H9 (cell line): ENCODE measurements at regions not wholly inside any gene's neighbourhood (a gene's known extent, or its start where the extent isn't known, plus 50 kb on each side); places are given as distances from the start of the nearest gene placed in this dataset.

ENCODE experiments used
- DNase-seq: peaks from one replicate; pipeline ENCODE4 v3.0.0-alpha.2; 2017
- H2AFZ ChIP-seq: one replicate; pipeline ENCODE4 v1.6.1; 2013; ENCODE audit warnings: mild to moderate bottlenecking, low read length, control low read depth, moderate library complexity
- H2AK5ac ChIP-seq: 2 replicates; pipeline ENCODE4 v1.6.1; 2013; ENCODE audit warnings: low read length, control low read depth, mixed read lengths; ENCODE audit not compliant: insufficient read length
- H2BK120ac ChIP-seq: one replicate; pipeline ENCODE4 v1.6.1; 2013; ENCODE audit warnings: low read depth, mild to moderate bottlenecking, low read length, control low read depth, inconsistent platforms; ENCODE audit not compliant: poor library complexity, severe bottlenecking
- H2BK12ac ChIP-seq: 2 replicates; pipeline ENCODE4 v1.6.1; 2013; ENCODE audit warnings: low read length, control low read depth, mixed read lengths, low read depth; ENCODE audit not compliant: insufficient read length
- H2BK15ac ChIP-seq: 2 replicates; pipeline ENCODE4 v1.6.1; 2013; ENCODE audit warnings: low read depth, low read length, control low read depth
- H2BK20ac ChIP-seq: one replicate; pipeline ENCODE4 v1.6.1; 2013; ENCODE audit warnings: low read depth, mild to moderate bottlenecking, low read length, control low read depth, inconsistent platforms; ENCODE audit not compliant: poor library complexity, severe bottlenecking
- H2BK5ac ChIP-seq: 2 replicates; pipeline ENCODE4 v1.6.1; 2013; ENCODE audit warnings: low read length, control low read depth, mixed read lengths; ENCODE audit not compliant: insufficient read length
- H3K14ac ChIP-seq: 2 replicates; pipeline ENCODE4 v1.6.1; 2013; ENCODE audit warnings: low read length, control low read depth; ENCODE audit not compliant: insufficient read depth
- H3K18ac ChIP-seq: 2 replicates; pipeline ENCODE4 v1.6.1; 2013; ENCODE audit warnings: low read depth, mild to moderate bottlenecking, mixed read lengths, low read length, control low read depth; ENCODE audit not compliant: insufficient read length
- H3K23ac ChIP-seq: 2 replicates; pipeline ENCODE4 v1.6.1; 2013; ENCODE audit warnings: low read length, control low read depth, mixed read lengths, low read depth; ENCODE audit not compliant: insufficient read length
- H3K23me2 ChIP-seq: 2 replicates; pipeline ENCODE4 v1.6.1; 2013; ENCODE audit warnings: low read depth, mild to moderate bottlenecking, mixed read lengths, low read length, control low read depth; ENCODE audit not compliant: insufficient read length, poor library complexity, severe bottlenecking
- H3K27ac ChIP-seq: 2 replicates; pipeline ENCODE4 v1.5.1; 2013; ENCODE audit warnings: low read length, control low read depth, mixed read lengths, low read depth; ENCODE audit not compliant: insufficient read length
- H3K27me3 ChIP-seq: 2 replicates; pipeline ENCODE4 v1.6.1; 2013; ENCODE audit warnings: low read length, control low read depth, inconsistent platforms; ENCODE audit not compliant: insufficient read depth
- H3K4ac ChIP-seq: 2 replicates; pipeline ENCODE4 v1.6.1; 2013; ENCODE audit warnings: low read depth, mild to moderate bottlenecking, control low read depth, inconsistent platforms, low read length, moderate library complexity
- H3K4me1 ChIP-seq: 2 replicates; pipeline ENCODE4 v1.6.1; 2013; ENCODE audit warnings: low read length, control low read depth, inconsistent platforms; ENCODE audit not compliant: insufficient read depth
- H3K4me2 ChIP-seq: 2 replicates; pipeline ENCODE4 v1.6.1; 2013; ENCODE audit warnings: low read length, control low read depth, mixed read lengths; ENCODE audit not compliant: insufficient read length, insufficient read depth
- H3K56ac ChIP-seq: 2 replicates; pipeline ENCODE4 v1.6.1; 2013; ENCODE audit warnings: low read depth, mild to moderate bottlenecking, mixed read lengths, low read length, control low read depth; ENCODE audit not compliant: insufficient read length
- H3K79me1 ChIP-seq: 2 replicates; pipeline ENCODE4 v1.6.1; 2013; ENCODE audit warnings: low read depth, mild to moderate bottlenecking, moderate library complexity, low read length, control low read depth, inconsistent platforms; ENCODE audit not compliant: insufficient read depth, poor library complexity, severe bottlenecking
- H3K79me2 ChIP-seq: 2 replicates; pipeline ENCODE4 v1.6.1; 2013; ENCODE audit warnings: low read length, control low read depth, inconsistent platforms; ENCODE audit not compliant: insufficient read depth
- H3K9ac ChIP-seq: 2 replicates; pipeline ENCODE4 v1.6.1; 2013; ENCODE audit warnings: low read length, control low read depth, mixed read lengths; ENCODE audit not compliant: insufficient read length; ENCODE audit errors: extremely low read depth
- H3K9me3 ChIP-seq: one replicate; pipeline ENCODE4 v1.6.1; 2013; ENCODE audit warnings: low read depth, low read length, inconsistent platforms; ENCODE audit not compliant: control insufficient read depth
- H3T11ph ChIP-seq: one replicate; pipeline ENCODE4 v1.6.1; 2013; ENCODE audit warnings: mild to moderate bottlenecking, low read length, control low read depth, inconsistent platforms
- H4K20me1 ChIP-seq: one replicate; pipeline ENCODE4 v1.6.1; 2013; ENCODE audit not compliant: control insufficient read depth, insufficient read length, insufficient read depth
- H4K5ac ChIP-seq: 2 replicates; pipeline ENCODE4 v1.6.1; 2013; ENCODE audit warnings: low read depth, mild to moderate bottlenecking, mixed read lengths, low read length, control low read depth; ENCODE audit not compliant: insufficient read length
- H4K8ac ChIP-seq: replicated peaks from 2 replicates; pipeline ENCODE4 v1.6.1; 2013; ENCODE audit warnings: low read length, control low read depth, mixed read lengths, low read depth; ENCODE audit not compliant: insufficient read length
- H4K91ac ChIP-seq: 2 replicates; pipeline ENCODE4 v1.6.1; 2013; ENCODE audit warnings: low read depth, mild to moderate bottlenecking, moderate library complexity, mixed read lengths, low read length, control low read depth; ENCODE audit not compliant: insufficient read length
- H3K27ac Mint-ChIP-seq, 3 experiments: 2 replicates in 2 of 3; 3 replicates in 1 of 3; pipeline ENCODE4 v1.8.0; 2020 to 2021; ENCODE audit warnings: mixed read lengths in 3 of 3, mild to moderate bottlenecking in 1 of 3, moderate library complexity in 1 of 3
- H3K27me3 Mint-ChIP-seq: 2 replicates; pipeline ENCODE4 v1.8.0; 2021; ENCODE audit warnings: low read depth, mild to moderate bottlenecking, moderate library complexity, mixed read lengths
- H3K36me3 Mint-ChIP-seq, 3 experiments: 2 replicates in 2 of 3; 3 replicates in 1 of 3; pipeline ENCODE4 v1.8.0; 2020 to 2021; ENCODE audit warnings: low read depth in 3 of 3, mixed read lengths in 3 of 3; ENCODE audit not compliant: insufficient read depth in 1 of 3
- H3K4me1 Mint-ChIP-seq, 2 experiments: 2 replicates each; pipeline ENCODE4 v1.8.0; 2020; ENCODE audit warnings: mixed read lengths in 2 of 2
- H3K4me3 Mint-ChIP-seq, 2 experiments: 2 replicates in 1 of 2; 3 replicates in 1 of 2; pipeline ENCODE4 v1.8.0; 2020 to 2021; ENCODE audit warnings: mild to moderate bottlenecking in 2 of 2, mixed read lengths in 2 of 2, moderate library complexity in 1 of 2
- H3K9me3 Mint-ChIP-seq, 2 experiments: 2 replicates in 1 of 2; 3 replicates in 1 of 2; pipeline ENCODE4 v1.8.0; 2020; ENCODE audit warnings: mild to moderate bottlenecking in 2 of 2, mixed read lengths in 2 of 2, moderate library complexity in 1 of 2
- CTCF ChIP-seq: fragments of 200-600 bp; sonication (generic); conservative IDR thresholded peaks from 3 replicates; pipeline ENCODE4 v1.8.0; 2021; ENCODE audit warnings: antibody characterized with exemption, mild to moderate bottlenecking
- WGBS: extraction: QIAGEN DNeasy Blood & Tissue Kit; methylation state at CpG from one replicate; pipeline ENCODE4 v1.1.7; 2013; ENCODE audit warnings: missing lambda C conversion rate, low lambda C conversion rate, mixed read lengths; ENCODE audit not compliant: insufficient read length; ENCODE audit errors: extremely low coverage; 5-methylcytosine and 5-hydroxymethylcytosine counted together

- Histone ChIP-seq H3K4ac (no peak overlapping the region), H2BK120ac (no peak overlapping the region), H3K23ac (no peak overlapping the region), H3K9ac (no peak overlapping the region), H3K4me1 (no peaks in the 10 kb centered on the region), H3K9me3 (no peaks in the 10 kb centered on the region), H3K79me1 (no peaks in the 10 kb centered on the region), H2BK12ac (no peak overlapping the region), H3K79me2 (no peaks in the 10 kb centered on the region), H3K27me3 (no peaks in the 10 kb centered on the region), H3T11ph (no peak overlapping the region), H3K4me2 (no peak overlapping the region), H3K56ac (no peak overlapping the region), H3K27ac (no peak overlapping the region), H2BK15ac (no peak overlapping the region), H2BK20ac (no peak overlapping the region), H3K23me2 (no peaks in the 10 kb centered on the region), H3K14ac (peak overlapping the region; percentile 41; the same call in 1 of the 2 replicates), H4K8ac (no peak overlapping the region), H4K20me1 (no peaks in the 10 kb centered on the region), H2AFZ (no peak overlapping the region), H2AK5ac (no peak overlapping the region), H3K18ac (no peak overlapping the region), H2BK5ac (no peak overlapping the region), H4K5ac (no peak overlapping the region), H4K91ac (no peak overlapping the region)
- no peak overlapping the region for H3K4me3 Mint-ChIP-seq
- TF ChIP-seq CTCF = no peak
- no peaks in the 10 kb centered on the region for H3K4me1 Mint-ChIP-seq
- H3K27me3 Mint-ChIP-seq = no peaks in the 10 kb centered on the region
- DNase-seq = peak; percentile 41
- no peaks in the 10 kb centered on the region; a peak in 1 of 5 replicates for H3K9me3 Mint-ChIP-seq
- no CpG with 5 or more reads among the region's 13 CpGs for WGBS
- no peaks in the 10 kb centered on the region for H3K36me3 Mint-ChIP-seq
- H3K27ac Mint-ChIP-seq = no peak overlapping the region
Observed at GRCh38 chr12:60872850-60873713, 1277.3 kb downstream of the SLC16A7 start.
